Amniotic epithelial cell (primary cell): ENCODE measurements at regions not wholly inside any gene's neighbourhood (a gene's known extent, or its start where the extent isn't known, plus 50 kb on each side); places are given as distances from the start of the nearest gene placed in this dataset.

ENCODE experiments used
- DNase-seq: peaks from one replicate; pipeline ENCODE4 v3.0.0-alpha.2; 2010; ENCODE audit warnings: low read depth

GRCh38 chr17:77700165-77700881 lies 258.2 kb upstream of the TNRC6C start:
- no peak for DNase-seq

GRCh38 chr17:77701996-77702395 lies 256.5 kb upstream of the TNRC6C start:
- no peak for DNase-seq

- DNase-seq = no peak
These were observed 254.3 kb upstream of the TNRC6C start for GRCh38 chr17:77704048-77704815.

GRCh38 chr17:77706938-77707337 lies 251.6 kb upstream of the TNRC6C start:
- DNase-seq = no peak

GRCh38 chr17:77707546-77707945 lies 251.0 kb upstream of the TNRC6C start:
- no peak for DNase-seq

- no peak for DNase-seq
These were observed 250.5 kb upstream of the TNRC6C start for GRCh38 chr17:77708049-77708448.

GRCh38 chr17:77708936-77709335 lies 249.6 kb upstream of the TNRC6C start:
- no peak for DNase-seq

GRCh38 chr17:77709594-77709993 lies 248.9 kb upstream of the TNRC6C start:
- DNase-seq = no peak

- DNase-seq = no peak
These were observed 245.9 kb upstream of the TNRC6C start for GRCh38 chr17:77712578-77712977.

GRCh38 chr17:77716289-77716926 lies 242.1 kb upstream of the TNRC6C start:
- peak; percentile 25 for DNase-seq

- no peak for DNase-seq
These were observed 240.4 kb upstream of the TNRC6C start for GRCh38 chr17:77717941-77718668.

GRCh38 chr17:77718669-77718961 lies 239.9 kb upstream of the TNRC6C start:
- no peak for DNase-seq

GRCh38 chr17:77719806-77720205 lies 238.7 kb upstream of the TNRC6C start:
- DNase-seq = no peak

- DNase-seq = no peak
These were observed 237.3 kb upstream of the TNRC6C start for GRCh38 chr17:77720946-77721845.

GRCh38 chr17:77721846-77722160 lies 236.7 kb upstream of the TNRC6C start:
- no peak for DNase-seq

GRCh38 chr17:77722366-77722765 lies 236.1 kb upstream of the TNRC6C start:
- DNase-seq = no peak

- no peak for DNase-seq
These were observed 235.2 kb upstream of the TNRC6C start for GRCh38 chr17:77723071-77723908.

GRCh38 chr17:77723909-77724875 lies 234.3 kb upstream of the TNRC6C start:
- no peak for DNase-seq

GRCh38 chr17:77724876-77725615 lies 233.5 kb upstream of the TNRC6C start:
- no peak for DNase-seq
